Pancreas (tissue), 10 donors: ENCODE measurements at regions not wholly inside any gene's neighbourhood (a gene's known extent, or its start where the extent isn't known, plus 50 kb on each side); places are given as distances from the start of the nearest gene placed in this dataset.

Experiments
- ATAC-seq, 4 donors: fragments of 200-7000 bp; cut with Tn5 transposase; one replicate each; pipeline versions ENCODE4 v1.8.0 to v1.9.1; 2020; ENCODE audit warnings: mild to moderate bottlenecking in 4 of 4, moderate library complexity in 4 of 4
- DNase-seq, 6 donors: peaks; one replicate each; pipeline ENCODE4 v3.0.0-alpha.2; 2020
- FAIRE-seq: peaks from 2 replicates; lab custom pipeline; 2012; peaks lifted over from hg19 to GRCh38; lab: Jason Lieb, UNC
- H3K27ac ChIP-seq, 4 donors: fragments of 200-600 bp; sonication (generic); 1 replicate in 3 of 4; 2 replicates in 1 of 4; pipeline versions ENCODE4 v1.5.0 to v1.8.0; 2020
- H3K27me3 ChIP-seq, 4 donors: fragments of 200-600 bp; one replicate each; pipeline ENCODE4 v1.8.0; 2021
- H3K36me3 ChIP-seq, 3 donors: fragments of 200-600 bp; sonication (generic) in 1 of 3; one replicate each; pipeline versions ENCODE4 v1.5.0 to v1.8.0; 2020 to 2021
- H3K4me1 ChIP-seq, 3 donors: fragments of 200-600 bp; one replicate each; pipeline ENCODE4 v1.8.0; 2021
- H3K4me3 ChIP-seq, 4 donors: fragments of 200-600 bp; sonication (generic) in 2 of 4; one replicate each; pipeline versions ENCODE4 v1.5.0 to v1.8.0; 2020 to 2021
- H3K9me3 ChIP-seq, 4 donors: fragments of 200-600 bp; one replicate each; pipeline ENCODE4 v1.8.0; 2021
- WGBS, 2 donors: extraction: QIAGEN DNeasy Blood & Tissue Kit; methylation state at CpG; one replicate each; pipeline ENCODE4 v1.1.7; 2013; 5-methylcytosine and 5-hydroxymethylcytosine counted together
- intact Hi-C, 3 donors: fragments of 100-400 bp; cut with DNase I; formaldehyde crosslinking; loops; one replicate each; pipeline versions ENCODE4 v1.11.1 to v1.14.2; 2022
- TF ChIP-seq, protein P1 (sequence below), 4 donors: fragments of 200-600 bp; sonication (generic) in 3 of 4; IDR thresholded peaks; one replicate each; pipeline versions ENCODE4 v1.5.0 to v1.8.0; 2021; ENCODE audit warnings: antibody characterized with exemption in 4 of 4
- donor health status: healthy with polysubstance abuse.
- donor health status: DM: no; HTN: no; CAD: no; lungs with moderate emphysema.
- donor health status: DM: no; HTN: no; CAD: no.
- donor health status: control.
- donor health status: control.
- donor health status: Bipolar disorder and iron deficiency.
- donor health status: DM: yes; HTN: yes; CAD: no.
- donor health status: DM: no; HTN: no; CAD: no.
- donor health status: DM: no; HTN: no; CAD: no.
- donor health status: DM: yes; HTN: yes; CAD: no.

GRCh38 chr3:159528251-159528895 lies 460.3 kb upstream of the IL12A start:
- H3K4me3 ChIP-seq, result no peak overlapping the region
- FAIRE-seq (no peak), DNase-seq (no peak), ATAC-seq (no peak)
- H3K27ac ChIP-seq, result no peak overlapping the region
- H3K4me1 ChIP-seq, result no peaks in the 10 kb centered on the region
- TF ChIP-seq, protein P1, sequence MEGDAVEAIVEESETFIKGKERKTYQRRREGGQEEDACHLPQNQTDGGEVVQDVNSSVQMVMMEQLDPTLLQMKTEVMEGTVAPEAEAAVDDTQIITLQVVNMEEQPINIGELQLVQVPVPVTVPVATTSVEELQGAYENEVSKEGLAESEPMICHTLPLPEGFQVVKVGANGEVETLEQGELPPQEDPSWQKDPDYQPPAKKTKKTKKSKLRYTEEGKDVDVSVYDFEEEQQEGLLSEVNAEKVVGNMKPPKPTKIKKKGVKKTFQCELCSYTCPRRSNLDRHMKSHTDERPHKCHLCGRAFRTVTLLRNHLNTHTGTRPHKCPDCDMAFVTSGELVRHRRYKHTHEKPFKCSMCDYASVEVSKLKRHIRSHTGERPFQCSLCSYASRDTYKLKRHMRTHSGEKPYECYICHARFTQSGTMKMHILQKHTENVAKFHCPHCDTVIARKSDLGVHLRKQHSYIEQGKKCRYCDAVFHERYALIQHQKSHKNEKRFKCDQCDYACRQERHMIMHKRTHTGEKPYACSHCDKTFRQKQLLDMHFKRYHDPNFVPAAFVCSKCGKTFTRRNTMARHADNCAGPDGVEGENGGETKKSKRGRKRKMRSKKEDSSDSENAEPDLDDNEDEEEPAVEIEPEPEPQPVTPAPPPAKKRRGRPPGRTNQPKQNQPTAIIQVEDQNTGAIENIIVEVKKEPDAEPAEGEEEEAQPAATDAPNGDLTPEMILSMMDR (IDR thresholded peaks at IDR 0.05), result no peak
- no peaks in the 10 kb centered on the region for H3K27me3 ChIP-seq
- H3K36me3 ChIP-seq, result no peaks in the 10 kb centered on the region
- 46 to 60% methylated on average over 9 of the region's 9 CpGs for WGBS, 2 donors
- intact Hi-C loops, result no loop called here
- no peaks in the 10 kb centered on the region for H3K9me3 ChIP-seq

DNA sequence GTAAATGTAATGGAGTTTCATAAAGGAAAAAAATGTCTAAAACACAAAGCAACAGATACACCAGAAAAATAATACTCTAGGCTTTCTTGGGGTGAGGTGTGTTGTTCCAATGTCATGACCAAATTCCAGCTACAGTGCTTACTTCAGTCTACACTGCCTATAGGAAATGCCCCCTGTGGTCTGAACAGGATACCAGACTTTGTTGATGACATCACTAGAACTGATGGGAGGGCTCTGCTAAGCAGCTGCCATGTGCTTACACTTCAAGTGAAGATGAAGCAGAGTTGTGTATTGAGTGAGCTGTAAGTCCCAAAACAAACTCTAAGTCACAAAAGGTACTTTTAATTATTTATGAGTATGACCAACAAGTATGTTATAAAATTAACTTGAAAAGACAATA lies 456.1 kb upstream of the IL12A start:
- Histone ChIP-seq H3K27ac (no peak overlapping the region), H3K36me3 (no peaks in the 10 kb centered on the region), H3K27me3 (no peaks in the 10 kb centered on the region), H3K4me3 (no peak overlapping the region), H3K9me3 (no peaks in the 10 kb centered on the region), H3K4me1 (no peaks in the 10 kb centered on the region)
- intact Hi-C loops, result no loop called here
- ATAC-seq (no peak), FAIRE-seq (no peak), DNase-seq (no peak)
- TF ChIP-seq, protein P1 (IDR thresholded peaks at IDR 0.05), result no peak

GRCh38 chr3:159534496-159534895 lies 454.1 kb upstream of the IL12A start:
- Histone ChIP-seq H3K4me1 (no peaks in the 10 kb centered on the region), H3K36me3 (no peaks in the 10 kb centered on the region), H3K9me3 (no peaks in the 10 kb centered on the region), H3K27ac (no peak overlapping the region), H3K27me3 (no peaks in the 10 kb centered on the region), H3K4me3 (no peak overlapping the region)
- no peak for DNase-seq
- no peak for ATAC-seq
- 35 to 46% methylated on average over 3 of the region's 3 CpGs for WGBS, 2 donors
- TF ChIP-seq, protein P1 (IDR thresholded peaks at IDR 0.05), result no peak
- FAIRE-seq, result no peak
- intact Hi-C loops, result no loop called here

GRCh38 chr3:159536876-159537275 lies 451.8 kb upstream of the IL12A start:
- DNase-seq, result no peak
- no peaks in the 10 kb centered on the region for H3K36me3 ChIP-seq
- TF ChIP-seq, protein P1 (IDR thresholded peaks at IDR 0.05), result no peak
- H3K27ac ChIP-seq, result no peak overlapping the region
- no peak for ATAC-seq
- no peak overlapping the region for H3K4me3 ChIP-seq
- no peaks in the 10 kb centered on the region for H3K9me3 ChIP-seq
- H3K27me3 ChIP-seq, result no peaks in the 10 kb centered on the region
- 72 to 82% methylated on average over 1 of the region's 1 CpG for WGBS, 2 donors
- no peaks in the 10 kb centered on the region for H3K4me1 ChIP-seq
- FAIRE-seq, result no peak
- intact Hi-C loops, result no loop called here

GRCh38 chr3:159538507-159538906 lies 450.1 kb upstream of the IL12A start:
- no peaks in the 10 kb centered on the region for H3K36me3 ChIP-seq
- no peaks in the 10 kb centered on the region for H3K27me3 ChIP-seq
- FAIRE-seq, result no peak
- intact Hi-C loops, result no loop called here
- no peak for ATAC-seq
- H3K9me3 ChIP-seq, result no peaks in the 10 kb centered on the region
- no peak for DNase-seq
- no peak overlapping the region for H3K27ac ChIP-seq
- 31 to 48% methylated on average over 1 of the region's 1 CpG for WGBS, 2 donors
- TF ChIP-seq, protein P1 (IDR thresholded peaks at IDR 0.05), result no peak
- no peak overlapping the region for H3K4me3 ChIP-seq
- H3K4me1 ChIP-seq, result no peaks in the 10 kb centered on the region
